ENCODE measurements at regions not wholly inside any gene's neighbourhood (a gene's known extent, or its start where the extent isn't known, plus 50 kb on each side); places are given as distances from the start of the nearest gene placed in this dataset.

GRCh38 chr14:21724090-21724973 lies 50.7 kb upstream of the OR4E1 start:
- no peak overlapping the region for H3K27ac ChIP-seq
- no peaks in the 10 kb centered on the region for H3K9me3 ChIP-seq (ENCODE audit: severe bottlenecking)
- H3K36me3 ChIP-seq = no peaks in the 10 kb centered on the region
- H3K4me3 ChIP-seq (ENCODE audit: low read depth, low read length) = no peak overlapping the region
- no peak for TF ChIP-seq CTCF (IDR thresholded peaks at IDR 0.05; ENCODE audit: low read depth, low read length)
- DNase-seq = no peak
- H3K27me3 ChIP-seq (ENCODE audit: insufficient read depth, low read depth, severe bottlenecking) = peaks cover 67% of the 10 kb centered on the region

- peaks cover 65% of the 10 kb centered on the region for H3K27me3 ChIP-seq (ENCODE audit: insufficient read depth, low read depth, severe bottlenecking)
- no peaks in the 10 kb centered on the region for H3K9me3 ChIP-seq (ENCODE audit: severe bottlenecking)
- H3K36me3 ChIP-seq = no peaks in the 10 kb centered on the region
- H3K4me3 ChIP-seq (ENCODE audit: low read depth, low read length) = no peak overlapping the region
- peak; percentile 72 for TF ChIP-seq CTCF (IDR thresholded peaks at IDR 0.05; ENCODE audit: low read depth, low read length)
- H3K27ac ChIP-seq = no peak overlapping the region
- peak; percentile 47 for DNase-seq
Observed at GRCh38 chr14:21723431-21724045, 49.9 kb upstream of the OR4E1 start.
